Left lung (tissue), 4 donors: ENCODE measurements at regions not wholly inside any gene's neighbourhood (a gene's known extent, or its start where the extent isn't known, plus 50 kb on each side); places are given as distances from the start of the nearest gene placed in this dataset.

Source experiments
- ATAC-seq: fragments of 200-7000 bp; cut with Tn5 transposase; one replicate; pipeline ENCODE4 v1.9.1; 2020; ENCODE audit warnings: moderate library complexity
- DNase-seq, 4 donors: peaks; one replicate each; pipeline ENCODE4 v3.0.0-alpha.2; 2013 to 2020
- H3K27ac ChIP-seq, 2 donors: fragments of 200-600 bp; sonication (generic) in 1 of 2; one replicate each; pipeline versions ENCODE4 v1.5.0 to v1.8.0; 2020 to 2021
- H3K27me3 ChIP-seq, 2 donors: fragments of 200-600 bp; sonication (generic) in 1 of 2; one replicate each; pipeline versions ENCODE4 v1.5.0 to v1.8.0; 2020 to 2021
- H3K36me3 ChIP-seq, 2 donors: fragments of 200-600 bp; sonication (generic) in 1 of 2; one replicate each; pipeline versions ENCODE4 v1.5.0 to v1.8.0; 2020 to 2021
- H3K4me1 ChIP-seq, 2 donors: fragments of 200-600 bp; one replicate each; pipeline ENCODE4 v1.8.0; 2021
- H3K4me3 ChIP-seq, 2 donors: fragments of 200-600 bp; sonication (generic) in 1 of 2; one replicate each; pipeline versions ENCODE4 v1.5.0 to v1.8.0; 2020 to 2021; ENCODE audit warnings: mild to moderate bottlenecking in 1 of 2
- H3K9me3 ChIP-seq, 2 donors: fragments of 200-600 bp; sonication (generic) in 1 of 2; one replicate each; pipeline versions ENCODE4 v1.5.0 to v1.8.0; 2020 to 2021
- CTCF ChIP-seq, 2 donors: fragments of 200-600 bp; sonication (generic) in 1 of 2; IDR thresholded peaks; one replicate each; pipeline versions ENCODE4 v1.5.0 to v1.8.0; 2021; ENCODE audit warnings: antibody characterized with exemption in 2 of 2
- intact Hi-C, 2 donors: fragments of 100-400 bp; cut with DNase I; formaldehyde crosslinking; loops; one replicate each; pipeline versions ENCODE4 v1.11.2 to v1.14.2; 2022
- donor health status: DM: no; HTN: yes; CAD: no.
- donor health status: DM: no; HTN: no; CAD: no.

GRCh38 chr5:164097749-164098148 lies 592.3 kb downstream of the MAT2B start:
- no peak for DNase-seq
- intact Hi-C loops = no loop called here
- Histone ChIP-seq H3K4me3 (no peak overlapping the region), H3K36me3 (no peaks in the 10 kb centered on the region), H3K4me1 (no peaks in the 10 kb centered on the region), H3K9me3 (no peaks in the 10 kb centered on the region), H3K27ac (no peak overlapping the region), H3K27me3 (no peaks in the 10 kb centered on the region)
- ATAC-seq = no peak
- no peak for TF ChIP-seq CTCF (IDR thresholded peaks at IDR 0.05)

- H3K9me3 ChIP-seq = no peaks in the 10 kb centered on the region
- no peaks in the 10 kb centered on the region for H3K4me1 ChIP-seq
- H3K27ac ChIP-seq = no peak overlapping the region
- no peak overlapping the region for H3K4me3 ChIP-seq
- DNase-seq = no peak
- intact Hi-C loops = no loop called here
- no peak for ATAC-seq
- TF ChIP-seq CTCF (IDR thresholded peaks at IDR 0.05) = no peak
- no peaks in the 10 kb centered on the region for H3K36me3 ChIP-seq
- no peaks in the 10 kb centered on the region for H3K27me3 ChIP-seq
These were observed 593.1 kb downstream of the MAT2B start for GRCh38 chr5:164098531-164098930.

- Histone ChIP-seq H3K4me1 (no peaks in the 10 kb centered on the region), H3K27me3 (no peaks in the 10 kb centered on the region), H3K36me3 (no peaks in the 10 kb centered on the region), H3K9me3 (no peaks in the 10 kb centered on the region), H3K27ac (no peak overlapping the region), H3K4me3 (no peak overlapping the region)
- ATAC-seq = no peak
- TF ChIP-seq CTCF (IDR thresholded peaks at IDR 0.05) = no peak
- no peak for DNase-seq
- intact Hi-C loops = no loop called here
These were observed 593.6 kb downstream of the MAT2B start for GRCh38 chr5:164098979-164099378.

- Histone ChIP-seq H3K9me3 (peaks cover 0 to 3% of the 10 kb centered on the region in 2 donors), H3K4me3 (no peak overlapping the region), H3K36me3 (no peaks in the 10 kb centered on the region), H3K27ac (no peak overlapping the region), H3K27me3 (no peaks in the 10 kb centered on the region), H3K4me1 (no peaks in the 10 kb centered on the region)
- DNase-seq (no peak), ATAC-seq (no peak)
- intact Hi-C loops = no loop called here
- TF ChIP-seq CTCF (IDR thresholded peaks at IDR 0.05) = no peak
These were observed 610.0 kb downstream of the MAT2B start for GRCh38 chr5:164115420-164115819.

- H3K4me1 ChIP-seq = no peaks in the 10 kb centered on the region
- H3K36me3 ChIP-seq = no peaks in the 10 kb centered on the region
- peaks cover 3 to 4% of the 10 kb centered on the region in 2 donors for H3K9me3 ChIP-seq
- intact Hi-C loops = no loop called here
- DNase-seq (peak in 1 of 4 donors; percentile 4), ATAC-seq (no peak)
- H3K27me3 ChIP-seq = no peaks in the 10 kb centered on the region
- TF ChIP-seq CTCF (IDR thresholded peaks at IDR 0.05) = no peak
- no peak overlapping the region for H3K4me3 ChIP-seq
- no peak overlapping the region for H3K27ac ChIP-seq
These were observed 614.5 kb downstream of the MAT2B start for GRCh38 chr5:164119806-164120447.
